Iris pigment epithelial cell (primary cell): ENCODE measurements at regions not wholly inside any gene's neighbourhood (a gene's known extent, or its start where the extent isn't known, plus 50 kb on each side); places are given as distances from the start of the nearest gene placed in this dataset.
"Not testable (repeated sequence)": the region's sequence is repeated elsewhere in the genome, so short reads cannot be mapped to it uniquely, and the experiment has no call there.

Experiments
- DNase-seq: peaks from one replicate; pipeline ENCODE4 v3.0.0-alpha.2; 2011; ENCODE audit warnings: low read depth

DNA sequence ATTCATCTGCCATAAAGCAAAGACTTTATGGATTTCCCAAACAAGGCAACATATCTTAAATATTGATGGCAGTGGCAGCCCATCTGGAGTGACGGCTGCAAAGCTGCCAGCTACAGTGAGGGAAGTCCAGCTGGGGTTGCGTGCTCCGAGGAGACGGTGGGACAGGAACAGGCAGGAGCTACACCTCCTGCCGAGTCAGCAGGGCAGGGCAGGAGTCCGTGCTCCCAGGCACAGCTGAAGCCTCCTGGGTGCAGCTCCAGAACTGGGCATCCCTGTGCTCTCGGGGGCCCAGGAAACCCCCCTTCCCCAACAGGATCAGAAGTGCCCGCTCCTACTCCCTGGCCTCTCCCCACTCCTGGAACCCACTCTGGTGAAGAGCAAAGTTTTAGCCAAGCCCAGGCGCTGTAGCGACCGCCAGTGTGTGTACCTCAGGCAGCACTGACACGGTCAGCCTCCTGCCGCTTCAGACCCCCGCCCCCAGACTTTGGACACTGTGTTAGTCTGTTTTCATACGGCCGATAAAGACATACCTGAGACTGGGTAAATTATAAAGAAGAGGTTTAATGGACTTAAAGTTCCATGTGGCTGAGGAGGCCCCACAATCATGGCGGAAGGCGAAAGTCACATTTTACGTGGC, 556.4 kb upstream of the CCDC54 start:
- DNase-seq, result no peak

DNA sequence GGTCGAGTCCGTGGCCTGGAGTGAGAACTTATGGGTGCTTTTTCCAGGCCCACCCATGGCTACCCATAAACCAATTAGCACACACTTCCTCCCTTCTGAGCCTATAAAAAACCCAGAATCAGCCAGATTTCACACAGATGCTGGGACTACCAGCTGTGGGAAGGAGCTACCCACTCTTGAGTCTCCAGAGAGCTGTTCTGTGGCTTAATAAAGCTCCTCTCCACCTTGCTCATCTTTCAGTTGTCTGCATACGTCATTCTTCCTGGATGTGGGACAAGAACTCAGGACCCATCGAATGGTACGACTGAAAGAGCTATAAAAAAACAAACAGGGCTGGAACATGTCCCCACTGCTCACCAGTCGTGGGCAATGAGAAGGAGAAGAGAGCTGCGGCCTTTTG, 555.4 kb upstream of the CCDC54 start:
- no peak for DNase-seq

DNA sequence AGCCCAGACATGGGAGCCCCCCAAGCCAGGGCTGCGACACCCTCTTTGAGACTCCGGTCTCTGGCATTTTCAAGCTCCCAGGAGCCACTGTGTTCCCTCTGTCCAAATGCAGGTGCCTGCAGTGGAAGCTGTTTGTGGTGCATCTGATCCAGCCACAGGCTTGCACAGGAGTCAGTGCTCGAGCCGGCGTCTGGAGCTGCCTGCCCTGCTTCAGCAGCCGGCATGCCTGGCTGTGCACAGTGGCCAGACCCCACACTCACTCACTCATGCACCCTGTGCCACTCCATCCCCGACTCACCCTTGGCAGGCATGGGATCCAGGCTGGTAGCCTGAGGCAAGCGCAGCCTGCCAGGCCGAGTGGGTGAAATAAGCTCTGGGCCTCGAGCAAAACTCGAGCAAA, 555.0 kb upstream of the CCDC54 start:
- DNase-seq, result no peak

DNA sequence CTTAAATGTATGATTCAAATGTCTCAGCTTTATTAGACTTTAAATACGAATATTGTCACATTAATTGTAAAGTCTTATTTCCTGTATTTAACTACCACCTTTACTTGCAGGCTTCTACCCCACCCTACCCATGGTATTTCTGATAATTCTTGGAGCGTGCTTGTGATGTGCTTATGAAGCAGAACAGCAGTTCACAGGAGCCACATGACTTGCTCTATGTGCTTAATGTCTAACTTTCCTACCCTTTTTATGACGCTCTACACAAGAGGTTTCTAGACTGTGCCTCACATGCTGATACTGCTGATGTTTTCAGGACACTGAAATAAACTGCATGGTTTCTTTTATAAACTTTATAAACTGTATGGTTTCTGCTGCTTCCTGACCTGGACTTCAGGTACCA, 553.5 kb upstream of the CCDC54 start:
- no peak for DNase-seq

DNA sequence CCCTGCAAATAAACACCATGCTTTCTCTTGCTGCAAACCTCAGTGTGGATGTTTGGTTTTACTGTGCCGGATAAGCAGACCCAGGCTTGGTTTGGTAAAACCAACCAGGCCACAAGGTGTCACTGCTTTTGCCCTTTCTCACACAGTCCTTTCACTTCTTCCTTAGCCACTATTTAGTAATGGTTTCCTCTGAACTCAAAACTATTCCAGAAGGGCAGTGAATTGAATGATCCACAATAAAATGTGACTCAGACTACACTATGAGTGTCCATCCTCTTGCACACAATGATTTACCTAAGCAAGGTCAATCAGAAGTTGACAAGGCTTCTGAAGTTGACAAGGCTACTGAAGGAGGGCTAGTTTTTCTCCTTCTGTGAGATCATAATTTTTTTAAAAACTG, 552.4 kb upstream of the CCDC54 start:
- DNase-seq, result peak; percentile 72

DNA sequence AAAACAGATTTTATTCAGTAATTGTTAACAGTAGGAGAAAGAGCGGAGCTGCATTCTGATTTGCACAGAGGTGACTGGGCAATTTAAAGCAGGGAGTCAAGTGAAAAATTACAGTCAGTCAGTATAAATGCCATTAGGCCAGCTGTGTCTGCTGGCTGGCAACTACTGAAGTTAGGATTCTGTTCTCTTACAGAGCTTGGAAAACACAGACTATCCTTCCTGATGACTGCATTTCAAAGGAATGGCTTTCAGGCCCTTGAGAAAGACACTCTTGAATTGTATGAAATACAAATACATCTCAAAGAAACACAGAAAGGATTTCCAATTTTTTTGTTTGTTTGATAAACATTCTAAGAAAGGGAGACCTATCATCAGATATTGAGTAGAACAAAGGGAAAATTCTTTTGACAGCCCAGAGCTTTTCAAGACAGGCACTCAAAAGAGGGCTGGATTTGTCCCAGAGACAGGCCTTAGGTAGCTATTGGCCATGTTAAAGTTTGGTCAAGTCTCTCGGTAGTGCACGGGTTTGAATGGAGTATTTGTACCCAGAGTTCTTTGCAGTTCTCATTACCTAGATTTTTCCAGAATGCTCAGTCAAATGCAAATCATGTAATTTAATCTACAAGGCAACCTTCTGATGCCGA, 551.2 kb upstream of the CCDC54 start:
- DNase-seq, result peak; percentile 70

DNA sequence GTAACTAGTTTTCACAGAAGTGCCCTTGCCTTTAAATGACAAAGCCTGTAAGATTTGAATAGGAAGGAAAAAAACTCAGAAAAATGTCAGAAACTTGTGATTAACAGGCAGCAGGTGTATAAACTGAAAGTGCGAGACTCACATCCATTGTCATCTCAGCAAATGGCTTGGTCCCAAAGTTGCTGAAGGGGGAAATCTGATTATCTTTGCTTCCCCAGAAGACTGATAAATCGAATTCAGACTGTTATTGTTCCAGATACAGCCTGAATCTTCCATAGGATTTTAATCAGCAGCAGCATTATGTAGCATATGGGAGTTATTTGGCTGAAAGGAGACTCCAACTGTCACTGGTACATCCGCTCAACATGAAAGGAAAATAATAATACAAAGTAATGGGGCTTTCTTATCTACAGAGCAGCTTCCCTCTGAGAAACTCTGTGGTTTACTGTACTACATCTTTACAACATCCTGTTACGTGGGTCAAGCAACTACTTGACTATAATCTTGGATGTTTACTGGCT, 550.4 kb upstream of the CCDC54 start:
- DNase-seq, result peak; percentile 72

DNA sequence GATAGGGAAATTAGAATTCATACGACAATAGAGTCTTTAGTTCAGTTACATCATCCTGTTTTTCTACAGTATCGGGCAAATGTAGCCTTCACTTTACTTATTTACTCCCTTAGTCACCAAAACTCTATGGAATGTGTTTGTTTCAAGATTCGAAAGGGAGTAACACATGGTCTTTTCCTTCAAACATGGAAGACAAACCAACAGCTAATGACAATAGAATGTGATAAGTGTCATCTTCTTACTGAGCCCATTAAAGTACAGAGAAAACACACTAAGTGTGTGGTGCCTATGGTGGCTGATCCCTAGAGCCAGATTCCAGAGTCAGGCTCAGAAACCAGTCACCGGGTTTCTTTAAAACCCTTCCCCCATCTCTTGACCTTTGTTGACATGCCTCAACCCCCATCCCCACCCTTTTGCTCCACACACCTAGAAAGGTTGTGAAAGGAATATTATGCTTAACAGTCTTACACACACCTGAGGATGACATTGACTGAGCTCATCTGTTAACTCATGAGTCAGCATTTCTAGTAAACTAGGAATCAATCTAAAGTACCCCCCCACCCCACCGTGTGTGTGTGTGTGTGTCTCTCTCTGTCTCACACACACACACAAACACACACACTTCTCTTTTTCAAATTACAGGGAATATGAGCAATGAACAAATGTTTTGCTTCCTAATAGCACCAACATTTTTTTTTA, 549.6 kb upstream of the CCDC54 start:
- peak; percentile 67 for DNase-seq

DNA sequence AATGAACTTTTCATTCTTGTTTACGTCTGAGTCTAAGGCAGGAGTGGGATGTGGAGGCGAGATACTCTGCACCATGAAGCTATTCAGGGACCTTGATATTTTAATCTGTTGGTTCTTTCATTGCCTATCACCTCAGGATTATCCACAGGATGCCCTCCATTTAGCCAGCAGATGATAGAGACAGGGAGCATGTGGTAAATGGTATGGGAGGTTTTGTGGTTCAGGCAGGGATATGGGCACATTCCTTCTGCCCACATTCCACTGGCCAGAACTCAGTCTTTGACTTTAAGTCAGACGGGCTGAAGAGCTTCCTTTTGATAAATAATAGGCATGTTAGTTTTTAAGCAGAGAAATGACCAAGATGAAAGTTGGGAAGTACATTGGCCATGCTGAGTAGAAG, 548.0 kb upstream of the CCDC54 start:
- DNase-seq, result peak; percentile 75

DNA sequence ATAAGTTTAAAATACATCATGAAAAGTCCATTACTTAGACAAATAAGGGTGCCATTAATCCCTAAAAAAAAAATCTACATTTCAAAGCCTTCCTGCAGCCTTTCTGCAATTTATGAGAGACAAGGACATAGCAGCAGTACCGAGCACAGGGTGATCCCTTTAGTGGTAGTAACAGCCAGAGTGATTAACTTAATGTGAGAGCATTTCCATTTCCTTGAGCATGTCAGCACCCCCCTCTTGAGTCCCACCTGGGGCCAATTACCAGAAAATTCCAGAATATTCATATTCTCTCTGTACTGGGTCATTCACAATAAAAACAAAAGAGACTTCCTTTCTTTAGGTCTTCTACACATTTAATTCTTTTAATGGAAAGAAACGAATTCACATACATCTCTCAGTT, 546.9 kb upstream of the CCDC54 start:
- DNase-seq, result no peak

DNA sequence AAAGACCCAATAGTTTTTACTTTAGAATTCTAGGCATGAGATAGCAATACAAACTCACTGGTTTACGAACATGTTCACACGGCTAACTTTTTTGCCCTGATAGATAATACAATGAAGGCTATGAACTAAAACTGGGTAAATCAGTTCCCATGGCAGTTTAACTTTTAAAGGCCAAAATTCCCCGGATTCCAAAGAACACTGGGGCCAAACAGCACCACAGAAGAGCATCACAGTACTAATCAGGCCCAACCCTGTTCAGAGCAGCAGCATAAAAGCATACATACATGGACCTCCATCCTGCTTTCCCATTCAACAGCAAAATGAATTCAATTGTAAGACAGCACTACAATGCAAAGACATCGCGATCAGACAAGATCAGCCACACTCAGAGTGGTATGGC, 540.3 kb upstream of the CCDC54 start:
- DNase-seq, result no peak

DNA sequence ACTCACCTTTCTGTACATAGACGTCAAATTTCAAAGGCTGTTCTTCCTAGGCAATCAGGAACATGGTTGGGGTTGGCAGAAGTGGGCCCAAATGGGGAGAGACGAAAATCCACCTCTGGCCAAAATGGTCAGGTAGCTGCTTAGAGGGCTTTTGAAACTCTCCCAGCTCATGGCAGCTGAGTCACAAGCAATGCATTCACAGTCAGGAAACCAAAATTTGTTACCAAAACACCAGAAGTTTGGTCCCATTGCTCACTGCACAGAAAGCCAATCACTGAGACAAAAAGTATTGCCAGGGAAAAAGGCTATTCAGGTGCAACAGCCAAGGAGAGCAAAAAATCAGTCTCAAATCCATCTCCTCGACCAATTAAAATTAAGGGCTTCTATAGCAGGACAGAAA, 539.6 kb upstream of the CCDC54 start:
- no peak for DNase-seq

DNA sequence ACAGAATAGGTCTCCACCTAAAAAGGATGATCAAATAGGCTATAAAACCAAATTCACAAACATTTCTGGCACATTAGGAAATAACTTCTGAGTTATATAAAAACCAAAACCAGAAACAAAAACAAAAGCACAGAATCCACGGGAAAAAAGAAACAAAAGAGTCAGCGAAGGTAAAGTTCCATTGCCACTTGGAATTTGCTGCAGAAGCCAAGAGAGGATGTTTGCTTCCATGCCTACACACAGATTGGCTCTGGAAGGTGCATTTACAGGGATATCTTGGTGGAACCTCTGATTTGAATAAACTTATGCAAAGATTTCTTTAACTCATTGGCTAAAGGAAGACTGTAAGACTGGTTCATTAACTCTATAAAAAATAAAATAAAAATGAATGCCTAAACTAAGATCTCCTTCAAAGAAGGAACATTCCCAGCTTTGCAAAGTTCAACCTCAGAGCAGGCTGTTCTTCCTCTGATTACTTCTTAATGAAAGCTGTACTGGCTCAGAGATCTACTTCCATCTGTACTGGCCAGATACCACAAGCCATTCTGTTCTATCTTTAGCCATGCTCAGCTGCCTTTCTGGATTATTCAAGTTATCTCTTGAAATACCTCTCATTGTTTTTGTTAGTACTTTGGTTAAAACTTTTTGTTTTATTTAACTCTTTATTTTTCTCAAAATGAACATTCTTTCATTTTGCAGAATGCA, 537.5 kb upstream of the CCDC54 start:
- DNase-seq, result peak; percentile 60

DNA sequence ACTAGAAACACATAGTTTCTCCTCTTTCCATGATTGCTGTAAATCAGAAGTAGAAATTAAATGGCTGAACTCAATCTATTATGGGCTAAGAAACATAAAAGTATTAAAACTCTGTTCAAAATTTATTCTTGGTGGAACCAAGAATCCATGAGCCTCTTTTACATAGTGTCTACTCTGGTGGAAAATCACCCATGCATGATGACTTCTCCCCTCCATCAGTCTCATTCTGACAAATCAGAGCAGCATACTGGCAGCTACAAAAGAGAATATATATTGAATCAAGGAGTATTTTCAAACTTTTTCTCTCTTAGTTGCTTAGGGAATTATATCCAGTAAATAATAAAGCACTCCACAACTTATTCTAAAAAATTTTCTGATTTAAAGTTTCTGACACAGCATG, 536.9 kb upstream of the CCDC54 start:
- DNase-seq, result no peak

DNA sequence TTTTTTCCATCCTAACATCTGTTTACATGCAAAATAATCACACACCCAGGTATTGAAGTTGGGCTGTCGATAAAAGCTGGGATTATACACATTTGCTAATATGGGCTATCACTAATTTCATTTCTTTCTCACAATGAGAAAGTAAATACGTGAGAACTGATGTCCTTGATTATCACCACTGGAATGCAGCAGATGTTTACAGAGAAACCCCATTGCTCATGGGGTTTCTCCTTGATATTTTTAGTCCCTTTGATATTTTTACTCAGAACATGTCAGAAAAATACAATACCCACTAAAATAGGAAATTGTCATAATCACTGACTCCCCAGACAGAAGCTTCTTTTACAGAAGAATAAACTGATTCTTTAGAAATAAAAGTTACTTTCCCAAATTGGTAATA, 535.1 kb upstream of the CCDC54 start:
- peak; percentile 65 for DNase-seq

DNA sequence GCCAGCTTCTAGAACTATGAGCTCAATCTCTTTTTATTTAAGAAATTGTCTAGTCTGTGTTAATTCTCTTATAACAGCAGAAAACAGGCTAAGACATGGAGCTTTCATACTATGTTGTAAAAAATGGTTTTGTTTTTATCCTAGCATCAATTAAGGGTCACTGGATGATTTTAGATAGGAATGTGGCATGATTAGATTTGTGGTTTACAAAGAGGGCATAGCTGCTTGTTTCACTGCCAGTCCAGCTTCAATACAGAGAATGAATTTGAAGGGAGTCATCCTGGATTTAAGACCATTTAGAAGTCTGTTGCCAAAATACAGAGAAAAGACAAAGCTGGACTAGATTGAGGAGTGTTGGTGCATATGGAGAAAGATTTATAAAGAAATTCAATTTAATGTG, 532.6 kb upstream of the CCDC54 start:
- DNase-seq, result no peak

DNA sequence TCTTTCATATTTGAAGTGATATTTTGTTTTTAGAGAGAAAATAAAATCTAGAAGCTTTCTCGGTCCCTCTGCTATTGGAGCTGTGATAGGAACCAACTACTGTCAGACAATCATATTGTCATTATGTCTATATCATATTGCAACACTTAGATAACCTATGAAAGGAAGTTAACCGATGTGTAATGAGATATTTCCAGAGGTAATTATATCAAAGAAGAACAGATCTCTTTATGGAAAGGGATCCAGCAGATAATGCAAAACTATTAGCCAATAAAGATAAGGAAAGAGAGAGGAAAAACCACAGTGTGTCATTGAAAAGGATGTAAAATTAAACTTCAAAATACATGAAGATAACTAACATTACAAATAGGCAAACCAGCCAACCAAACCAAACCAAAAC, 529.1 kb upstream of the CCDC54 start:
- no peak for DNase-seq

DNA sequence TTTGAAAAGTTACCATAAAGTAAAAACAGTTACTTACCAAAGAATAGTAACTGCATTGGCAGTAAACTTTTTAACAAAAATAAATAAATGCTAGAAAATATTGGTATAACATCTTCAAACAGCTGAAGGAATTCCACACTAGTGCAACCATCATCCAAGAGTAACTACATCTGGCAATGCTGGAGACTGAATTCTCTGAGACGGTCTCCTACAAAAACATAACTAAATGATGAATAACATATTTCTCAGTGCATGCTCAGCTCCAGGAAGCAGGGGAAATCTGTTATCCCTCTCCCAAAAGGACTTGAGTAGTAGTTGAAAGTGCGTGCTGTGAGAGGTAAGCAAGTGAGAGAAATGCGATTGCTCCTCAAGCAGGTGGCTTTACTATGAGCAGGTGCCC, 526.8 kb upstream of the CCDC54 start:
- DNase-seq, result no peak

DNA sequence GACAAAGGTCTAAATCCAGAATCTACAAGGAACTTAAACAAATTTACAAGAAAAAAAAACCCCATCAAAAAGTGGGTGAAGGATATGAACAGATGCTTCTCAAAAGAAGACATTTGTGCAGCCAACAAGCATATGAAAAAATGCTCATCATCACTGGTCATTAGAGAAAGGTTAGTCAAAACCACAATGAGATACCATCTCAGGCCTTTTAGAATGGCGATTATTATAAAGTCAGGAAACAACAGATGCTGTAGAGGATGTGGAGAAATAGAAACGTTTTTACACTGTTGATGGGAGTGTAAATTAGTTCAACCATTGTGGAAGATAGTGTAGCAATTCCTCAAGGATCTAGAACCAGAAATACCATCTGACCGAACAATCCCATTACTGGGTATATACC, 518.9 kb upstream of the CCDC54 start:
- DNase-seq, result not testable (repeated sequence)

DNA sequence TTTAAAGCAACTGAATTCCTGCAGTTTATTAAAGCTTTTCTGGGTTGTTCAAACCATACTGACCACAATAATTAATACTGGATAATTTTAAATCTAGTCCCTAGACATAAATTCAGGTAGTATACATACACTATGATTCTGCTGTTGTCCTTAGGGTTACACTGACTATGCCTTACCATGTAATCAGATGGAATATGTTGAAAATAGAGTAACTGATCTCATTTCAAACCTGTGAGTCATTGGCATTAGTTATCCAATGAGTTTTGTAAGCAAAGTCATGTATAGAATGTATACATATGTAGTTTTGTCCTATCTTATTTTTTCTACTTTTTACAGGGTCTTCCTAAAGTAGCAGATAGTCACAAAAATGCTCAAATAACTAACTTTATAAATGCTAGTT, 517.1 kb upstream of the CCDC54 start:
- peak; percentile 32 for DNase-seq

DNA sequence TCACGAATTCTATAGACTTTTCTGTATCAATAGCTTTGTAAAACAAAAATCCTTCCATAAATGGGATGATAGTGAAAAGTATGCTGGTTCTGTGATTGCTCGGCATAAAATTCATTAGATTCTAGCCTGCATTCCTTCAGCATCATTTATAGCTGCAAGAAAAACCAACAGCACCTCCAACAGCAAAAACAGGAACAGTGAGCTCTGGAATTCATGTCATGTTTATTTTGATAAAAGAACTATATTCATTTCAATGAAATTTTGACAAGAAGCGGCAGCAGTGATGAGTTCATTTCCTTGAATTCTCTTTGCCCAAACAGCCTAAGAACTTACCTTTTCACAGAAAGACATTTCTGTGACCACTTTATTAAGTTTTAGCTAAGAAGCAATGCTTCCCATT, 515.2 kb upstream of the CCDC54 start:
- DNase-seq, result peak; percentile 78

DNA sequence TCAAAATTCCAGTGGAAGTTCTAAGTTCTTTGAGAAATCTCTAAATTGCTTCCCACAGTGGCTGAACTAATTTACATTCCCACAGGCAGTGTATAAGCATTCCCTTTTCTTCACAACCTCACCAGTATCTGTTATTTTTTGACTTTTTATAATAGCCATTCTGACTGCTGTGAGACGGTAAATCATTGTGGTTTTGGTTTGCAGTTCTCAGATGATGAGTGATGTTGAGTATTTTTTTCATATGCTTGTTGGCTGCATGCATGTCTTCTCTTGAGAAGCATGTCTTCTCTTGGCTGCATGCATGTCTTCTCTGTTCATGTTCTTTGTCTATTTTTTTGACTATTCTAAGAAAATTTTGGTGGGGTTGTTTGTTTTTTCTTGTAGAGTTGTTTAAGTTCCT, 499.6 kb upstream of the CCDC54 start:
- no peak for DNase-seq

DNA sequence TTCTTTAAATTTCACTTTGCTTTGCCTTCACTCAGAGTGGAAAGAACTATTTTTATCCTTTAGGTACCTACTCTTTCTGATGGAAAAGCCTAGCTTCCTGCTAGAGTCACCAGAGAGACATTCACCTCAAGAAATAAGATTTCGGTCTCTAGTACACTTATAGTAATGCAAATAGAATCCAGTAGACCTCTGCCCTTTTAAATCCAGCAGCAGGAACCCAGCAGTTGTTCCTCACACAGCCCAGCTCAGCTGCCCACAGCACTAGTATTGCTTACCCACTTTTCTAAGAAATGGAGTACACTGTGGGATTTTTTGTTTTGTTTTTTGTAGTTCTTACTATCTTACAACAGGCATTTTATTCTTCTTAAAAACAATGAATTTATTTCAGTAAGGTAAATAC, 497.0 kb upstream of the CCDC54 start:
- DNase-seq, result no peak
